Mucosa of gallbladder (tissue), 1 donor: ENCODE measurements at regions not wholly inside any gene's neighbourhood (a gene's known extent, or its start where the extent isn't known, plus 50 kb on each side); places are given as distances from the start of the nearest gene placed in this dataset.

Experiments used
- DNase-seq: peaks from one replicate; pipeline ENCODE4 v3.0.0-alpha.2; 2020; ENCODE audit warnings: low spot score
- donor health status: DM: no; HTN: no; CAD: no.

DNA sequence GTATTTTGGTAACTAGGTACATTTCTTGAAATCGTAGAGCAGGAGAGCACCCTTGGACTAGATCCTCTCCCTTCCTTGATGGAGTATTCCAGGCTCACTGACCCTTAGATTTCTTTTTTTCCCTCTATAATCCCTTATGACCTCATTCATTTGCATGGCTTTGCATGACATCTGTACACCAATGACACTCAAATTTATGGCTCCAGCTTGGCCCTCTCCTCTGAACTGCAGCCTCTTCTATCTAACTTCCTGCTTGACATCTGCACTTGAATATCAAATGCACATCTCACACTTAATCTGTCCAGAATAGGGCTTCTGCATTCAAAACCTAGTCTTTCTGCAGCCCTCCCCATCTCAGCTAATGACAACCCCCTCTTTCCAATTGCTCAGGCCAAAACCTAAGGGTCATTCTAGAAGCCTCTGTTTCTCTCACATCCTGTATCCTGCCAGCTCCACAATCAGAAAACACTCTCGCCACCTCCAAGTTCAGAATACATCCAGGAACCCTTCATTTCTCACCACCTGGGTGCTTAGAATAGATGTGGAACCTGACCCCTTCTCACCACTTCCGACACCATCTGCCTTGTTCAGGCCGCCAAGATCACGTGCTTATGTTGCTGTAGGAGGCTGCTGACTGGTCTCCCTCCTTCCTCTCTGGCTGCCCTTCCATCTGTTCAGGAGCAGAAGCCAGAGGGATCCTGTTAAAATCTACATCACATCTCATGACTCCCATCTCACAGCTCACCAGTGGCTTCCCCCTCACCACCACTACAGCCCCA lies 138.9 kb upstream of the MTNR1B start:
- no peak for DNase-seq

DNA sequence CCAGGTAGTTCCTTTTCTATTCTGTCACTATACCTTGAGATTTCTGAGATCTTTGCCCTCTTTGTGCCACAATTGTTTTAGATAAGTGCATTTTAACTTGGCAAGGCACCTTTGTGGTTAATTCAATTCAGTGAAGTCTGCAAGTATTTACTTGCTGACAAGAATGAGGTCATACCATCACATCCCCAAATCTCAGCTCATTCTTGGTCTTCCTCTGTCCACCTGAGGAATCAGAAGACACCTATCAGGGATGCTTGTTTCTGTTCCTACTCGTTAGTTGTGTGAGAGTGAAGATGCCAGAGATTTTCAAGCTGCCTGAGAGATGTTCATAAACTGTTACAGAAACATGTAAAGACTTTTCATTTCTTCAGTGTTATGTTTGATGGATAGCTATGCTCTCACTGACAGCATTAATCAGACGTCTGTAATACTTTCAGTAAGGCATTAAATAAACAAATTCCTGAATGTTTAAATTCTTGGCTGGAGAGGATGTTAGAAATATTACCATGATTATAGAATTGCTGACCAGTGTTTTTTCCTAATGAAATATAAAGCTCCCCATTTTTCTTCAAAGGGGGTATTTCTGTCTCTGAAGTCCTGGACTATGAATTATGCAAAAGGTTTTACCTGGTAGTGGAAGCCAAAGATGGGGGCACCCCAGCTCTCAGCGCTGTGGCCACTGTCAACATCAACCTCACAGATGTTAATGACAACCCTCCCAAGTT lies 135.0 kb upstream of the MTNR1B start:
- DNase-seq, result no peak

DNA sequence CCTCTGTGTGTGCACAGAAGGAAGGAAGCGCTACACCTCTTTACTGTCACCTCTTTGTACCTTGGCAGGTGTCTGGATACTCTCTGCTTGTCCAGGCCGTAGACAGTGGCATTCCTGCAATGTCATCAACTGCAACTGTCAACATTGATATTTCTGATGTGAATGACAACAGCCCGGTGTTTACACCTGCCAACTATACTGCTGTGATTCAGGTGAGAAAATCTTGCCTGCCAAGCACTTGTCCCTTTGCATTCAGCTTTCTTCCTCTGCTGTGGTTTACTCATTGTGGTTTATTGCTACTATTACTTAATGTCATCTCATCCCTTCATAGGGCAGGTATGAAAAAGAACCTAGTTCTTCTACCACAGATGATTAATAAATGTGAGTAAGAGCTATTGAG lies 131.9 kb upstream of the MTNR1B start:
- DNase-seq, result no peak

DNA sequence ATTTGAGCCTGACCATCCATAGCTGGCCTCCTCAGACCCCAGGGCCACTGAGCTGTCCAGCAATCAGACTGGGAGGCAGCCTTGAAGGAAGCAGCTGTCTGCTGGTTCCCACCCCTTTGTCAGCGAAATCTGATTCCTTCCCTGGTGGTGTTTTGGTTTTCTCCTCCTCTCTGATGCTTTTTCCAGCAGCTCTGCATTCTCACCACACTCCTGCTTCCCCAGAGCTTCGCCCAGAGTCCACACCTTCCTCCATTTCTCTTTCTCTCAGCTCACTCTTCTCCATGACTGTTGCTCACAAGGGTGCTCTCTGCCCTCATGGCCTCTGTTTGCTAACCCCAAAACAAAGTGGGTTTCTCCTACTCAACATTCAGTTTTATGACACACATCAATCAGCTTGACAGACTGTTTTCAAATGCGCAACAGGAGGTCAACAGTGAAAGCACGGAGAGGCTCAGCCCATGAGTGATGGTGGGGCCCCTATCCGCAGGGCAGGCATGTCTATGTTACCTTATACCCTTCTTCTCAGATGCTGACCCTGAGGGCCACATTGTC lies 130.6 kb upstream of the MTNR1B start:
- no peak for DNase-seq

DNA sequence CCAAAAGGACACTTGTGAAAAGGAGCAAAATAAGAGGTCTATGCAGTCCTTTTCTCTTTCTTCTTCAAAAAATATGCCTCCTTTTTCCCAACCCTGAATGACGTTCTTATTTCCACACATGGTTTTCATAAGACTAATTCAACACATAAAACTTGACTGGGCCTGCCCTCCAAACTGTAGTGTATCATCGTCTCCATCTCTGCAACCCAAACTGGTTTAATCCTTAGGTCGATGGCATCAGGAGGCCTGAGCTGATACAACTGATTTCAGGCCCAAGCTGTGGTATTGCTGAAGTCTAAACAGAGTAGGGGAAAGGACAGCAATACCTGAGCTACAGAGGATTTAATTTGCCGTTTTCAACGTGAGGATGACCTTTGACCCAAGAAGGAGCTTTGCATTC lies 130.0 kb upstream of the MTNR1B start:
- DNase-seq, result no peak

DNA sequence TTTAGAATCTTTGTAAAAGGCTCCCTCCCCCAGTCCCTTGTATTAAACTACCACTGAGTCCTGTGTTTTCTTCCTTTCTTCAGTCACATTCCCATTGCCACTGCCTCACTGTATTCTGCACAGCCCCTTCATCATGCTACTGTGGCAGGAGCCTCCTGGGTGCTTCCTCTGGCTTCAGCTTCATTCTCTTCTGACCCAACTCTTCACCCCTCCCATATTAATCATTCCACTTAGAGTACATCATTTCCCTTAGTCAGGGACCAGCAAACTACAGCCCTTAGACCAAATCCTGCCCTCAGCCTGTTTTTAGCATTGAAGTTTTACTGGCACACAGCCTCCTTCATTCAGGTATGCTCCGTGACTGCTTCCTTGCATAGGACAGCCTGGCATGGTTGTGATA lies 127.7 kb upstream of the MTNR1B start:
- no peak for DNase-seq

DNA sequence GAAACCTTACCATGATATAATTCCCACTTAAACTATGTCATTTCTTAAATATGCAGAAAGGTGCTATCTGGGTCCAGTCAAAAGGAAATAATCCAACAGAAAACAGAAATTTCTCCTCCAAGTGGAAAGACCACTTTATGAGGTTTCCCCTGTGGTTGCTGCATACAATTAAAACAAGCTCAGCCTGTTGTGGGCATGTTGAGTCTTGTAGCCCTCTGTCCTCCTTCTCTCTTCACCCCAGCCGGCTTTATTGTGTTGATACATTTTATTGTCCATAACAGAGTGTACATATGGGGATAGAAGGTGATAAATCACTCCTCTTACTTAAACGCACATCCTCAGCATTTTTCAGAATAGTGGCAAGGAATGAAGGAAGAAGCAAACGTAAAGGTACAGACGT lies 126.0 kb upstream of the MTNR1B start:
- DNase-seq, result no peak

DNA sequence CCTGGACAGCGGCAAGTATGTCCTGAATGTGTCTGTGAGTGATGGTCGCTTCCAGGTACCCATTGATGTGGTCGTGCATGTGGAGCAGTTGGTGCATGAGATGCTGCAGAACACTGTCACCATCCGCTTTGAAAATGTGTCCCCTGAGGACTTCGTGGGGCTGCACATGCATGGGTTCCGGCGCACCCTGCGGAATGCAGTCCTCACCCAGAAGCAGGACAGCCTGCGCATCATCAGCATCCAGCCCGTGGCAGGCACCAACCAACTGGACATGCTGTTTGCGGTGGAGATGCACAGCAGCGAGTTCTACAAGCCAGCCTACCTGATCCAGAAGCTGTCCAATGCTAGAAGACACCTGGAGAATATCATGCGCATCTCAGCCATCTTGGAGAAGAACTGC lies 125.3 kb upstream of the MTNR1B start:
- DNase-seq, result no peak

DNA sequence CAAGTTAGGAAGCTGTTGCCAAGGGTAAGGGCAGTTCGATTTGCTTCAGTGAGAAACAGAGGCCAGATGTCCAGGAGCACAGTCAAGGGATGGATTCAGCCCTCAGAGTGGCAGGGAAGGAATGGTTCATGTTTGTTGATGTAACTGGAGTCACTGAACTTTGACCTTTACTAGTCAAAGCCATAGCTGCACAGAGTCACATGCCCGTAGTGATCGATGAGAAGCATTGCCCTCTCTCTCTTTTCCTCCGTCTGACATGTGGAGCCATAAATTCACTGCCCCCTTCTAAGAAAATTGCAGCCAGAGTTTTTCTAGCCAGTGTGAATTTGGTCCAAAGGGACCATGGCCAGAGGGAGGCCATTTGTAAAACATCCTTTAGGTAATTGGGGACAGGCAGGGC lies 124.1 kb upstream of the MTNR1B start:
- DNase-seq, result no peak

DNA sequence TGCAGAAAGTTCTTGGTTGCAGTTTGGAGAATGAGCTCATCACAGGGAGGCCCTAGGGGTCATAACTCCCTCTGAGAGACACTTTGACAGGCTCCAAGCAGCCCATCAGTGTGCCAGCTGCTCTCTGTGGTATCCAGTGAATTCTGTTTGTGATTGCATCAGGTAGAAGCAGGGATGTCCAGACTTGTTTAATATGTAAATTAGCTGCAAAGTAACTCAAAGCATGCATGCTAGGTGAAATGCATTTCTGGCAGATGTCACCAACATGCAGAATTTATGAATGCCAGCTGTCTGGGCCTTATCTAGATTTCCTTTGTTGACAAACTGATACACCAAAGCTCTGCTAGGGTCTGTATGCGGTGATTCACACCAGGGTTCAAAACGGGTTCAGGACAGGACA lies 123.6 kb upstream of the MTNR1B start:
- DNase-seq, result no peak

DNA sequence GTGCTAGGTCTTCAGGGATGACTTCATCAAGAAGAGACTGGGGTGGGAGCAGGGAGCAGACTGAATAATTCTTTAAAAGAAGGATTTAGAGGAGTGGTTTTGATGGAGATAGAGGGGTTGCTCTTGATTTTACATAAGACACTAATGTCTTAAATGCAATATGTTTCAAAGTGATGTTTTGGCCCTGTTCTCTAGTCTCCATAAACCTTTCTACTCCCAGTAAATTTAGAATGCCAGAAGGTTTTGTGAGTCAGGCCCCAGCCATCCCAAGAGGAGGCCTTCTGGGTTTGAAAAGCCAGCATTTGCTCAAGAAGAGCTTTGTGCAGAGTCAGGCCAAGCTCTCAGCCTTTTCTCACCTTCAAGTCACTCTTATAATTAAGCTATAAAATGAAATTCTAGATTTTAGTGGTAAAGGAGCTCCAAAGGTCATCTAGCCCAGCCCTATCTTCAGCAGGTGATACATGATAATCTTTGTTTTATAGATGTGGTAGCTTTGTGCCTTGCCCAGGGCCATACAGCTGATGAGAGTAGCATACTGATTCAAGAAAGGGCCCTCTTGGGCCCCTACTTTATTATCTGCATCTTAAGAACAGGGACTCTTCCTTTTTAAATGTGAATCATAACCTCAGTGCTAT lies 122.8 kb upstream of the MTNR1B start:
- DNase-seq, result no peak

DNA sequence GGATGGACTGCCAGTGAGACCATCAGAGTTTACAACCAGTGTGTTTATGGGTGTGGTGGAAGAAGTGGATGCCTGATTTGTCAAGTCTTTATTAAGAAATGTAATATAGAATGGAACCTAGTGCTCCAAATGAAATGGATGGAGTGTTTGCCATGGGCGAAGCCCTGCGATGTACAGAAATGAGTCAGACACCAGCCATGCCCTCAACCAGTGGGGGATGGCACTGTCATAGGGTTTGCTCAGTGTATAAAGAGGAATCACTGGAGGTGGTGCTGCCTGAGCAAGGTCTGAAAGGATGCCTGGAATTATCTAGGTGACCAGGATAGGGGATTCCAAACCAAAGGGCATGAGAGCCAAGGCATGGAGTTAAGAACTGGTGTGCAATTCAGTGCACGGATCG lies 120.9 kb upstream of the MTNR1B start:
- DNase-seq, result no peak

DNA sequence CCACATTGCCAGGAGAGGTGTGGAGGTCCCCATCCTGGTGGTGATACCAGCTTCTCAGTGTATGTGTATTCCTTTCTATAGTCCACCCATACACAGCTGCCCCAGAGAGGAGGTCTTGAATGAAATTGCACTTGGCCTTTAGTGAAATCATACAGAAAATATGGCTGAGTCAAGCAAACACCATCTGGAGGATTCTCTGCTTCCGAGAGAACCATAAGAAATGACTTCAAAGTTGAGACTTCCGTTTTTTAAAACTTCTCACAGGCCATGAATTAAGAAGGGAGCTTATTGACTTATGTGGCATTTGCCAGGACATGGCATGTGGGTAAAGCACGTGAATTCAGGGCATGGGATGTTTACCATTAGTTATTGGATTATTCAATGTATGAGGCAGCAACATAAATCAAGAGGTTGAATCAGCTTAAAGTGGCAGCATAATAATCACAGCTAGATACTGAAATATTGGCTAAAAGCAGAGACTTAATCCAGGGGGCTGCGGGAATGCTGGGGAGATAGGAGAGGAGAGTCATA lies 119.1 kb upstream of the MTNR1B start:
- no peak for DNase-seq

DNA sequence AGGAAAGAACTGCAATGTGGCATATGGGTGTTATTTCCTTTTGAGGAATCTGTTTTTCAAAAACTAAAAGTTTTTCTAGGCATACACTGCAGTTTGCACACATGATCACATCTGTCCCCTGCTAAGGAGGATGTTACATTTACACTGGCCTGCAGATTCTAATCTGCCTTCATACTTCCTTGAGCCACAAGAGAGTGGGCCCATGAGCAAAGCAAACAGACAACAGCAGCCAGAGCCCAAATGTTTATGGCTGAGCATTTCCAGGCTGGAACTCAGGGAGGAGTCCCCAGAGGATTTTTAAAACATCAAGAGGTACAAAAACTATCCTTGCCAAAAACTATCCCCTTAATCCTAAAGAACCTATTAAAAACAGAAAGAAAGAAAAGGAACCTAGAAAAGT lies 117.2 kb upstream of the MTNR1B start:
- DNase-seq, result no peak

DNA sequence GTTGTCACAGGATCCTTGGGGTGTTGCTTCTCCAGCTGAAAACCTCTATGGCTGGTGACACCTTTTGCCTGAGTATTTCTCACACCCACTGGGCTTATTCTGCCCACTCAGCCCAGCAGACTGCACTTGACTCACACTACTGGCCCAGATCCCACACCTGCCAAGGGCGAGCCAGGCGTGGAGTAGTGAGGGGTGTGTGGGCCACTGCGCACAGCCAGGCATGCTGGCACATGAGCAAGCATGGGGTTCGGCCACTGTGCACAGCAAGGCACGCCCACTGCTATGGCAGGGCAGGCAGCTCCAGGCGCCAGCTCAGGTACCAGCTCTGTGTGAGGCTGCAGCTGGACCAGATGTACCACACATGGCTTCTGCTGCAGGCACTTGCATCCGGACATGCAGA lies 116.5 kb upstream of the MTNR1B start:
- no peak for DNase-seq

DNA sequence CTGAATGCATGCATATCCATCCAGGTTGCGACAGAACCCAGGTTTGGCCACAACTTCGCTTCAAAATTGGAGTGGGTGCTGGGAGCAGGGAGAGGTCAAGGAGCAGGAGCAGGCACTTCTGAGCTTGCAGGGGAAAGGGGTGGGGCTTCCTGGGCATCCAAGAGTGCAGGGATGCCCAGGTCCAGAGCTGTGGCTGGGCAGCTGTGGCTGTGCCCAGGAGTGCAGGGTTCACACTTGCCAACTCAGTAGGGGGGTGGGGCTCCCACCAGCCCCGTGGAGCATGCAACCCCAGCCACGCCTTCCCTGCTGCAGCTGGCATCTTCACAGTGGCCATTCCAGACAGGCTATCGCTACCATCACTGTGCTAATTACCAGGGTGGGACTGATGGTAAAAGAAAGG lies 115.3 kb upstream of the MTNR1B start:
- DNase-seq, result no peak

DNA sequence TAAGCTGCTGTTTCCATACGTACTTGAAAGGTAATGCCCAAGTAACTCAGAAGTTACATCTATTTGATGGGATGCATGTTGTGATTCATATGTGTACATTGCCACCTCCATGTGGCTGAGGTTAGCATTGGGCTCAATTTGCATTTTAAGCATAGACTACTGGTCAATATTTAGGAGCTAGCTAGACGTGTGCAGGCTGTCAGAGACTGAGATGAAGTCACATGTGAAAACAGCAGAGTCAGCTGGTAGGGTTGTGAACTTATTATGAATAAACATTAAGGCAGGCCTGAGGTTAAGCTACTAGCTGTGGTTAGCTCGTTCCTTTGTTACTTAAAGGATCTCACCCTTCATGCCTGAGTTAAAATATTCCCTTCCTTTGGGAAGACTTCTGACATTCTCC lies 114.5 kb upstream of the MTNR1B start:
- no peak for DNase-seq

DNA sequence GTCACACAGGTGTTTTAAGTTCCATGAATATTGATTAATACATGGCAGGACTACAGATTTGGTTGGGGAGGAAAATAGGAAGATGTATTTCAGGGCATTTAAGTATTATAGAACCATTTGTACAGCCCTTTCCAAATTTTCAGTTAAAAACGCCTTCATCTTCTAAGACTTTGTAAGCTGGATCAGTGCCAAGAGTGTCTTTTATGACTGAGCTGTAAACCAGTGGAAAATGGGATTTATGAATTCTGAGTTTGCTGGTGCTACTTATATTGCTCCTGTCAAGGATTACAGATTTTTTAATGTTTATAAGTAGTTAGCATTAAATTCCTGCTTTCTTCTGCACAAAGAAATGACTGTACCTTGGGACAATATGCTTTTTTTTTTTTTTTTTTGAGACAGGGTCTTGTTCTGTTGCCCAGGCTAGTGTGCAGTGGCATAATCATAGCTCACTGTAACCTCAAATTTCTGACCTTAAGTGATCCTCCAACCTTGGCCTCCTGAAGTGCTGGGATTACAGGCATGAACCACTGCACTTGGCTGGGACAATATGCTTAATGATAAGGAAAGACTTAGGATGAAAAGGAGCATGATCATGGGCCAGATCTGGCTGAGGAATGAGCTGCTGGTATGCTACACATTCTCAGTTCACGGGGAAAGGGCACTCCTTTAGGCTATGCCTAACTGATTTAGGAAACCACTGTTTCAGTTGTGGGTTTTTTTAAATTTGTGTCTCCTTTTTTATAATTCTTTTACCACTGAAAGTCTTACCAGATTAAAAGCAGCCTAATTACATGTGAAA lies 113.6 kb upstream of the MTNR1B start:
- DNase-seq, result no peak

DNA sequence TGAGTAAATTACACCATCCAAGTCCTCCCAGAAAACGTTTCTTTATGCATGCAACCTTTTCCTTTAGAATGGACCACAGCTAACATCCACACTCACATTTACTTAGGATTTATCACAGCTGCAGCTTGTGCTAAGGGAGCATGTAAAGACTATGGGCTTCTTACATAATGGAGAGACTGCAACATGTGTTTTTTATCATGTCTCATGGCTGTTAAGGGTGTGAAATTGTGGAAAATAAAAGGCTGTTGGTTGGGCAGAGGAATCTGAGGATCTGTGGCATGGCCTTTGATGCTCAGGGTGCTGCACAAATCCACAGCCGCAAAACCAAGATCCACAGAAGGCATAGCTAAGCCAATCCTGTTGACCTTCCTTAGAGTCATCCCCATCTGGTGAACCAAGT lies 112.0 kb upstream of the MTNR1B start:
- DNase-seq, result no peak

DNA sequence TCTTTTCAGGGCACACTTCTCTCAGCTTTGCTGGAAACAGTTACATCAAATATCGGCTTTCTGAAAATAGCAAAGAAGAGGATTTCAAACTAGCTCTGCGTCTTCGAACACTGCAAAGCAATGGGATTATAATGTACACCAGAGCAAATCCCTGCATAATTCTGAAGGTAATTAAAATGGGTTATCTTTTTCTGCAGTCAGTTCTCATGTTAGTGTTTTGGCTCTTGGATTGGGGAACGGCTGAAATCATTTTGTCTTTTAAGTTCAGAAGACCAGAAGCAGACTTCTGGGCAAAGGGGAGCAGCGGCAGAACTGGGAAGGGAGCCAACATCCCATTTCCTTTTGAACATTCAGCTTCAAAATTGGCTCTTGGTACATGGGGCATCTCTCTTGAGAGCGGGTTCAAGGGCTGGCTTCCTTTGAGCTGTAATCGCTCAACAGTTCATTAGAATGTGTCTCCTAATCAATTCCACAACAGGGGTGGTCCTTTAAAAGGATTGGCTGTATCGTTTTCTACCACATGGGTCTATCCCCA lies 110.2 kb upstream of the MTNR1B start:
- DNase-seq, result no peak

DNA sequence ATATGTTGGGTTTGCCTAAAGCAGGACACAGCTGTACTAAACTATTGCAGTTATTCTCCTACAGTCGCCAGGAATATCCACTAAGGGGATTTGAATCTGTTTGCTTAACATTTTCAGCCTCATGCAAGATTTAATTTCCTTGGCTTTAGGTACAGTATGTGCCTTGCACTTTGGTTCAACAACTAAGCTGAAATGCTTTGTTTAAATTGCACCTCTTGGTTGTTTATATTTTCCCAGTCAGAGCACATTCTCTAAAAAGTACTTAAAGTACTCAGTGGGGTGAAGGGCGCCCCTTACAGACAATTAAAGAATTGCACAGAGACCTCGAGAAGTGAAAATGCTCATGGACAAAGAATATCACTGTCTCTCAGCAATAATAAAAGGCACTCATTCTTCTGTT lies 107.8 kb upstream of the MTNR1B start:
- DNase-seq, result no peak

DNA sequence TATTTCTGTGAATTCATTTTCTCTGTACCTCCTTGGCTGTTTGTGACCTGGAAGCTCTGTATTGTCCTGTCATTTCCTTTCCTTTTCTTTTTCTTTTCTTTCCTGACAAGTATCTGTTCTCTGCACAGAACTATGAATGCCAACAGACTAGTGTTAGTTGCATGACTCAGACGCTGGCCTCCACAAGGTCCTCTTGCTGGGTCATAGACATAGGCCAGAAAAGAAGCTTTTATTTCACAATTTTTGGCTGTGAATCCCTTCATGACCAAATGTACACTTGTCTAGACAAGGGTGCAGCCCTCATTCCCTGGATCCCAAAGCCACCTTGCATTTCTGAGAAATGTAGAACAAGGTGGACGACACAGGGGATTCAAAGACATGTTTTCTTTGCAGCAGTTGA lies 104.1 kb upstream of the MTNR1B start:
- DNase-seq, result no peak
